ENCODE measurements at regions not wholly inside any gene's neighbourhood (a gene's known extent, or its start where the extent isn't known, plus 50 kb on each side); places are given as distances from the start of the nearest gene placed in this dataset.
A peak's percentile ranks its signal among the peaks of the same experiment; 100 is the strongest.

DNA sequence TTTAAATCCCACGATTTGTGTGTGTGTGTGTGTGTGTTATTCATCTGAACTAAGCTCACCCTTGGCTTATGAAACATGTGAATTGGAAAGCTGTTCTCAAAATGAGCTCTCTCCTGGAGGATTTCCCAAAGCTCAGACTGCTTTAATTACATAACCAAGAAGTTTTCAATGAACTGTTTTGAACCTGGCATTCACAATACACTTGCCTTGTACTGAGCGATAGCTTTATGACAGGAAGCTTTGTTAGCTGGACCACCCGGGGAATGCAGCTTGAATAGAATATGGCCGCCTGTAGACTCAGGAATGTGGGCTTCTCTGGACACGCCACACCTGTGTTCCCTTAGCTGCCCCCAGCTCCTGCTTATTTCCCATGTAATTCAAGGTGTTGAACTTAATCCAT, 71.4 kb upstream of the PREP start:
- DNase-seq = no peak

DNA sequence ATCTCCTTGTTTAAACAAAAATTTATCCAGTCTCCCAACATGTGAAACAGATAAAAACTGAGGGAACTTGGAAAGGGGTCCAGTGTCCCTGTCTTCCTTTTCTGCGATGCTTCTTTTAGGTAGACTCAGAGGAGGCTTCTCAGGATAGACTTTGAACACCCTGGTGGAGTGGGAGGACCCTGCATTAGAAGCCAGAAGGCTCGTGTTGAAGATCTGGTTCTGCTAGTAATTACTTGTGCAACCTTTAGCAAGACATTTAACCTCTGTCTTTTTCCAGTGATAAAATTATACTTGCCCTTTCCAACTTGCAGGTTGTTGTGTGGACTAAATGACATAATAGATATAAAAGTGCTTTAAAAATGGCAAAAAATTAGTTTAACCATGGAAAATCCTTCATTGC, 67.1 kb upstream of the PREP start:
- no peak for DNase-seq

DNA sequence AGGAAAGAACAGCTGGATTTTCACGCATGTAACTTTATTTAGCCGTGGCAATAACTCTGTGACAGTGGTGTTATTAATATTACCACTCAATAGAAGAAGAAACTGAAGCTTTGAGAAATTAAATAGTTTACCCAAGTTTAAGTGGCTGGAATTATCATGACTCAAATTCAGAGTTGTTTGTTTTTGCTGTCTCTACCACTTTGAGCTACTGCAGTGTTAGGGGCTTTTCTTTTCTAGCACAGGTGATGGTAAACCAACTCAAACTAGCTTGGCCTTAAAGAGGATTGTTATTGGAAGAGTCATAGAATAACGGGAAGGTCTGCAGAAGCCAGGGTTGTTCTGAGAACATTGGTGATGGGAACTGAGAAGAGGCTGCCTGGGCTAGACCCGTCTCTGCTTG, 66.0 kb upstream of the PREP start:
- no peak for DNase-seq

DNA sequence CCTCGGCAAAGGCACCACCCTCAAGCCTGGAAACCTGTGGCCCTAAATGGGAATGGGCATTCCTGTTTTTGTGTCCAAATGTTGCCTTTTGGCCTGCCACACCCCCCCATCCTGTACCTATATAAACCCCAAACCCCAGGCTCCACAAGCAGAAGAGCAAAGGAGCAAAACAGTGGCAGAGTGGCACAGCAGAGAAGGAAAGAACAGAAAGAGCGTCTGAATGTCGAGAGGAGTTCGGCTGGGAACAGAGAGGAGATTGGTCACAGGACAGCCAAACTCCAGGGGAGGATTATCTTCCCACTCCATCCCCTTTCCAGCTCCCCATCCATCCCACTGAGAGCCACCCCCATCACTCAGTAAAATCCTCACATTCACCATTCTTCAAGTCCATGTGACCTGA, 58.0 kb upstream of the PREP start:
- no peak for DNase-seq

DNA sequence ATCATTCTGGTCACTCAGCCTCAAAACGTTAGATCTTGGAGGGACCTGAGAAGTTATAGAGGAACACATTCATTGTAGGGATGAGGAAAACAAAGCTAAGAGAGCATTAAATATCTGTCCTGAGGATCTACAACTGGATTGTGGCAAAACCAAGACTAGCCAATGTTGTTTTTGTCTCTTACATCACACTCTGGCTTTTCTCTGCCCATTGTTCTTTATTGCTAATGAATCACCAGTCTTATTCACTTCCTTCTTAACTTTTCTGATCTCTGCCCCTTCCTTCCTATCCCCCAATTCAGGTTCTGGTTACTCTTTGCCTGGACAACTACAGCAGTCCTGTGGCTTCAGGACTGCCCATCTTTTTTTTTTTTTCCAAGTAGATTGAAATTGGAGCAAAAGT, 57.0 kb upstream of the PREP start:
- no peak for DNase-seq

DNA sequence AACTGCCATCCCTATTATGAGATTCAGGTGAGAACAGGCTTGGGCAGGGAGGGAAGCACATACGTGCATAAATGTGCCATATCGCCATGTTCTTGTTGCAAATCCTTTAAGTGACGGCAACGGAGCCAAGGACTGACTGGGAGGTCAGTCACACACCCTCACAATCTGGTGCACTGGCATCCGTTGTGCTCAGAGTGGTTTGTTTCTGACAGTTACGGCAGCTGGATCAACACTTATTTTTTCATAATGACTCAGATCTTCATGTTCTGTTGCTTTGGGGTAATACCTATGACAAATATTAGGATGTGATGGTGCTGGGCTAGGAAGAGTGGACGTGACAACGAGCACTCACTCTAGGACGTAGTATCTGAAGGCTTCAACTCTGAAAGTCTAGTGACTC, 56.2 kb upstream of the PREP start:
- no peak for DNase-seq

DNA sequence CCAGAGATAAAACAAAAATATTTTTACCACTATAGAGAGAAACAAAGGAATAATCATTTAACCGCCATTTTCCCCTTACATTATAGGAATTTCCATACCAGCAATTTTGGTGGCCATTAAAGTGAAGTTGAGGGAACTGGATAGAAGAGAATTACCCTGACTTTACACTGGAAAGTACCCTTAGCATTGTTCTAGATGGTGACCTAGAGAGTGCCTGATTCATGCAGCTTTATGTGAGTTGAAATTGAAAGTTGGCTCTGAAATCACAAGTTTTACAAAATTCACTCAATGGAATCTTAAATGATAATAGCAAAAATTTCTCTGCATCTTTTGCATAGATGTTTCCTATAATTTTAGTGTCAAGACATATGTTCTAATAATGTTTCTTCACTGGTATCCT, 55.7 kb upstream of the PREP start:
- no peak for DNase-seq

DNA sequence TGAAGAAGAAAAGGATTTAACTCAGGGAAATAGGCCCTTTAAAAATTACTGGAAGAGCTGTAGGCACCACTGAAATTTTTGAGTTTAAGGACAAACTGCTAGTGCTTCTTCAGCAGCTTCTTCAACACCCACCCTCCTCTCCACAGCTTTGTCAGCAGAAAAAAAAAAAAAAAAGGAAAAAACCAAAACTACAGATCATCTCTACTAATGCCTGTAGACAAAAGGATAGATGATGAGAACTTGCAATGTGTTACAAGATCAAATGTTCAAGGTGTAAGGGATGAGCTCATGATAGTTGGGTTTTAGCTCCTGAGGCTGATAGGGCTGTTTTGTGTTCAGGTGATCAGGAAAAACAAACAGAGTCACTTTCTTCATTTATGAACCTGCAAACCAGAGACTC, 55.2 kb upstream of the PREP start:
- no peak for DNase-seq

DNA sequence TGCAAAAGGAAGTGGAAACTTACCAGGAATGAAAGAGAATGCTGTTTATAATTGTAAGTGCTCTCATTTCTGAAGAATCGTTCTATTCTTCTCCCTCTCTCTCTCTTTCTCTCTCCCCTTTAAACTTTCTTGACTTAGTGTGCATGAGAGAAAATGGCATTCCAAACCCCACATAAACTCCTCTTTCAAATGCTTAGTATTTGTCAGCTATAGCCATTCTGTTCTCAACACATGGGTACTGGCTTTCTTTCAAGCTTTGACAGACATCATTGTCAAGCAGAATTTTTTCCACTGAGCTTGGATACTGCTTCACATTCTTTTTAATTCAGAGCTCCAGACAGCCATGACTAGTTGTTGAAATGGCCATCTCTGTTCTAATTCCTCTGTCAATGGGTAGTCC, 51.1 kb upstream of the PREP start:
- DNase-seq = no peak

DNA sequence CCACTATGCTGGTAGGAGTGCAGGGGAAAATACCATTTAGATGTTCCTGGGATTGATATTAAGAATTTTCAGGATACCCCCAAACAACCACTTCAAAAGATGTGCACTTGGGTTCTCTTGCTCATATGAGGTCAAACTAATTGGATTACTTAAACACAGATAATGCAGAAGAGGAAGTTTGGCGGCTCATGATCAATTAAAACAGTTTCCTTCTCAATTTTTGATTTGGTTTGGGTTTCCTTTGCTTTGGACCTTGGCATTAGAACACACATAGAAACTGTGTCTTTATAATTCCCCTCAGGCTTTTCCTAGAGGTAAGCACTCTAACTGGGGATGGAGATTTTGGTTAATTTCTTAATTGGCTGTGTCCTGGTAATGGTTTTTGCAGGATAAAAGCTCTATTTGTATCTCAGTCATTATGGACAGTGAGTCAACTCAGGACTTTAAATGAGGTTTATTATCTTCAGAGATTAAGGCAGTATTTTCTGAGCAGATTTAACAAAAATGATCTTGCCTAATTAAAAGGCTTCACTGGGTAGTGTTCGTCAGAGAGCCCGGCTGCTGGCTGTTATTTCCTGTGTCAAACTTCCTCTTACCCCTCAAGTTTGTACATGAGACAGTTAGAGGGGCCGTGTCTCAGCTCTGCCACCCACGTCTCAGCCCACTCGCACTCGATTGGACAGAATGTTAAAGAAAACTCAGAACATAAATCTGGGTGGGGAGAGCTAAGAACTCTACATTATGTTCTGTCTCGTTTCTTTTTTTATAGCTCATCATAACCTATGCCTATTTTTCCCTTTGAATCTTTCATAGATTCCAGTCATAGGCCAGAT, 50.3 kb upstream of the PREP start:
- peak; percentile 30 for DNase-seq

All from hematopoietic multipotent progenitor cell treated with erythropoietin and hydrocortisone succinate and interleukin-3 and kit ligand, for 6 days (in vitro differentiated cells).